ENCODE measurements at regions not wholly inside any gene's neighbourhood (a gene's known extent, or its start where the extent isn't known, plus 50 kb on each side); places are given as distances from the start of the nearest gene placed in this dataset.

DNA sequence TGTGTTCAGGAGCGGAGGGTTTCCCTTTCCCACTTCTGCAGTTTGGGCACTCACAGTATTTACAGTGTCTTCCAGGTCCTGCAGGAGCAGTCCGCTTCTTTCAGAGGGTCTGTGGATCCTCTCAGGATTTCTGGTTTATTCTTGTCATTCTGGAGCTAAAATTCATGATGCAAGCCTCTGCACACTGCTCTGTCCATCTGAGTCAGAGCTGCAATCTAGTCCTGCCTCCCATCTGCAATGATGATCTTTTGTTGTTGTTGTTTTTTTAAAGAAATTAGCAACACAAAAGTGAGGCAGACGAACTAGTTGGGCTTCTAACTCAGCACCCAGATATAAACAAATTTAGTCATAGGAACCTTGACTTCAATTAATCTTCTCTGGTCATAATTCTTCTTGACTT is 86.5 kb downstream of the DLEU7 start:
- no peak for TF ChIP-seq CTCF (IDR thresholded peaks at IDR 0.05; ENCODE audit: borderline replicate concordance, extremely low read depth, low read length, poor library complexity, severe bottlenecking)
- no peak for TF ChIP-seq EZH2 (IDR thresholded peaks at IDR 0.05; ENCODE audit: borderline replicate concordance, low read depth, low read length, severe bottlenecking)
